ENCODE measurements at regions not wholly inside any gene's neighbourhood (a gene's known extent, or its start where the extent isn't known, plus 50 kb on each side); places are given as distances from the start of the nearest gene placed in this dataset.
A peak's percentile ranks its signal among the peaks of the same experiment; 100 is the strongest.
"Not testable (repeated sequence)": the region's sequence is repeated elsewhere in the genome, so short reads cannot be mapped to it uniquely, and the experiment has no call there.

- ChIA-PET CTCF (no interaction called here), POLR2A (no interaction called here)
- TF ChIP-seq CTCF (IDR thresholded peaks at IDR 0.05; ENCODE audit: insufficient read depth, low read length, missing control alignments): no peak
- no peak overlapping the region for H3K4me3 ChIP-seq (ENCODE audit: low read depth, low read length)
- DNase-seq (ENCODE audit: low read depth, low spot score): no peak
Measured at GRCh38 chr6:74346936-74347535, 651.0 kb downstream of the CD109 start.

GRCh38 chr6:74343804-74344203 is 647.8 kb downstream of the CD109 start:
- H3K4me3 ChIP-seq (ENCODE audit: low read depth, low read length): no peak overlapping the region
- TF ChIP-seq CTCF (IDR thresholded peaks at IDR 0.05; ENCODE audit: insufficient read depth, low read length, missing control alignments): peak; percentile 9
- POLR2A ChIA-PET: no interaction called here
- CTCF ChIA-PET: interaction anchor here (0.8 to 2.8 kb wide), 11 partner anchors 9 to 877 kb away, joined by 3 to 32 read pairs (median 3); no protein-coding TSS in a partner anchor
- no peak for DNase-seq (ENCODE audit: low read depth, low spot score)

- CTCF ChIA-PET: interaction anchor here (0.8 to 2.8 kb wide), 11 partner anchors 10 to 877 kb away, joined by 3 to 32 read pairs (median 3); no protein-coding TSS in a partner anchor
- POLR2A ChIA-PET: not testable (repeated sequence)
Measured at GRCh38 chr6:74343321-74343720, 647.3 kb downstream of the CD109 start.

GRCh38 chr6:74334722-74335121 is 638.7 kb downstream of the CD109 start:
- no peak for DNase-seq (ENCODE audit: low read depth, low spot score)
- ChIA-PET CTCF (no interaction called here), POLR2A (no interaction called here)
- no peak overlapping the region for H3K4me3 ChIP-seq (ENCODE audit: low read depth, low read length)
- no peak for TF ChIP-seq CTCF (IDR thresholded peaks at IDR 0.05; ENCODE audit: insufficient read depth, low read length, missing control alignments)

More at GRCh38 chr6:74343321-74343720, 647.3 kb downstream of the CD109 start:
- not testable (repeated sequence) for H3K4me3 ChIP-seq (ENCODE audit: low read depth, low read length); DNase-seq (ENCODE audit: low read depth, low spot score)

- POLR2A ChIA-PET: no interaction called here
- TF ChIP-seq CTCF (IDR thresholded peaks at IDR 0.05; ENCODE audit: insufficient read depth, low read length, missing control alignments): no peak
- no peak overlapping the region for H3K4me3 ChIP-seq (ENCODE audit: low read depth, low read length)
- CTCF ChIA-PET: no interaction called here
- no peak for DNase-seq (ENCODE audit: low read depth, low spot score)
Measured at GRCh38 chr6:74333406-74333805, 637.4 kb downstream of the CD109 start.

GRCh38 chr6:74320715-74321114 is 624.7 kb downstream of the CD109 start:
- DNase-seq (ENCODE audit: low read depth, low spot score): no peak
- no peak for TF ChIP-seq CTCF (IDR thresholded peaks at IDR 0.05; ENCODE audit: insufficient read depth, low read length, missing control alignments)
- ChIA-PET POLR2A (no interaction called here), CTCF (no interaction called here)
- no peak overlapping the region for H3K4me3 ChIP-seq (ENCODE audit: low read depth, low read length)

- no peak for DNase-seq (ENCODE audit: low read depth, low spot score)
- H3K4me3 ChIP-seq (ENCODE audit: low read depth, low read length): no peak overlapping the region
- CTCF ChIA-PET: no interaction called here
- POLR2A ChIA-PET: no interaction called here
- no peak for TF ChIP-seq CTCF (IDR thresholded peaks at IDR 0.05; ENCODE audit: insufficient read depth, low read length, missing control alignments)
Measured at GRCh38 chr6:74320074-74320473, 624.1 kb downstream of the CD109 start.
